ENCODE measurements at regions not wholly inside any gene's neighbourhood (a gene's known extent, or its start where the extent isn't known, plus 50 kb on each side); places are given as distances from the start of the nearest gene placed in this dataset.

GRCh38 chr11:39205236-39205995 is 2254.0 kb downstream of the LRRC4C start:
- no peaks in the 10 kb centered on the region for H4K20me1 ChIP-seq (ENCODE audit: insufficient read depth, low read length)
- no peaks in the 10 kb centered on the region for H3K4me1 ChIP-seq (ENCODE audit: insufficient read depth, low read length)
- no TSS peak for BruUV-seq (replicated peaks)
- TF ChIP-seq TEAD2 (CRISPR knock-in tag; IDR thresholded peaks at IDR 0.05) = no peak
- no peak for TF ChIP-seq MBNL3 (CRISPR knock-in tag; conservative IDR thresholded peaks at IDR 0.05)
- TF ChIP-seq SATB2 (CRISPR knock-in tag; IDR thresholded peaks at IDR 0.05) = no peak
- TF ChIP-seq ZNF737 (CRISPR knock-in tag; IDR thresholded peaks at IDR 0.05; ENCODE audit: borderline replicate concordance) = no peak
- no peak for TF ChIP-seq SP140L (CRISPR knock-in tag; IDR thresholded peaks at IDR 0.05; ENCODE audit: borderline replicate concordance)
- no peak for TF ChIP-seq ZKSCAN1 (IDR thresholded peaks at IDR 0.05; ENCODE audit: low read length)
- TF ChIP-seq ZNF407 (CRISPR knock-in tag; IDR thresholded peaks at IDR 0.05; ENCODE audit: not compliant biosample characterization) = no peak
- no peak for TF ChIP-seq SNAPC4 (CRISPR knock-in tag; IDR thresholded peaks at IDR 0.05)
- no peak for TF ChIP-seq ZNF30 (CRISPR knock-in tag; IDR thresholded peaks at IDR 0.05)
- TF ChIP-seq PRPF4 (IDR thresholded peaks at IDR 0.05; ENCODE audit: low read depth, low read length, poor library complexity, severe bottlenecking) = no peak
- TF ChIP-seq GABPA (IDR thresholded peaks at IDR 0.05; ENCODE audit: low read depth, low read length) = no peak
- TF ChIP-seq GABPA (CRISPR knock-in tag; IDR thresholded peaks at IDR 0.05; ENCODE audit: low read depth) = no peak
- no peak overlapping the region for H3K4me3 ChIP-seq (replicated peaks in 1 of 3; ENCODE audit: insufficient read depth in 1 of 3, low read depth in 2 of 3, low read length in 3 of 3)
- in situ Hi-C loops (cut with HindIII; ENCODE audit: extremely low pct_ligation_motif_present, low pct_unique_long_range_greater_than_20kb) (no loop called here), intact Hi-C loops (cut with micrococcal nuclease; ENCODE audit: unreplicated experiment) (no loop called here)
- no peaks in the 10 kb centered on the region for H3K27me3 ChIP-seq (ENCODE audit: control insufficient read depth in 1 of 2, insufficient read depth in 2 of 2, low read length in 2 of 2)
- no peaks in the 10 kb centered on the region for H3K79me2 ChIP-seq (ENCODE audit: insufficient read depth, low read length)
- H3K36me3 ChIP-seq (replicated peaks in 1 of 2; ENCODE audit: control insufficient read depth in 1 of 2, insufficient read depth in 2 of 2, low read length in 2 of 2) = no peaks in the 10 kb centered on the region
- WGBS (ENCODE audit: low lambda C conversion rate) = 2% methylated on average over 3 of the region's 3 CpGs
- H3K4me2 ChIP-seq (ENCODE audit: low read depth, low read length) = no peak overlapping the region
- CTCF ChIA-PET (ENCODE audit: low intra/inter-chr PET ratio, low total read pairs) = no interaction called here
- DNase-seq (ENCODE audit: low spot score) (no peak), ATAC-seq (no peak), FAIRE-seq (no peak)
- POLR2A ChIA-PET = no interaction called here
- H3K9ac ChIP-seq (ENCODE audit: insufficient read depth, low read depth, low read length) = no peak overlapping the region
- H2AFZ ChIP-seq (ENCODE audit: low read length) = no peak overlapping the region
- H3K27ac ChIP-seq (ENCODE audit: extremely low read length, insufficient read depth, low read length) = no peak overlapping the region
- no peaks in the 10 kb centered on the region for H3K9me3 ChIP-seq (ENCODE audit: low read length)

Data from HepG2 (cell line).